Mesendoderm (in vitro differentiated cells): ENCODE measurements at regions not wholly inside any gene's neighbourhood (a gene's known extent, or its start where the extent isn't known, plus 50 kb on each side); places are given as distances from the start of the nearest gene placed in this dataset.

Source experiments
- DNase-seq: peaks from one replicate; pipeline ENCODE4 v3.0.0; 2013
- H2AK5ac ChIP-seq: 2 replicates; pipeline ENCODE4 v1.6.1; 2013; ENCODE audit warnings: low read length, inconsistent platforms
- H2BK120ac ChIP-seq: 2 replicates; pipeline ENCODE4 v1.6.1; 2013; ENCODE audit warnings: low read depth, mild to moderate bottlenecking, low read length, moderate library complexity, mixed read lengths
- H2BK15ac ChIP-seq: replicated peaks from 2 replicates; pipeline ENCODE4 v1.6.1; 2013; ENCODE audit warnings: low read depth, mild to moderate bottlenecking, moderate library complexity
- H2BK5ac ChIP-seq: 2 replicates; pipeline ENCODE4 v1.6.1; 2013; ENCODE audit warnings: low read length, inconsistent platforms
- H3K18ac ChIP-seq: 2 replicates; pipeline ENCODE4 v1.6.1; 2013; ENCODE audit warnings: mild to moderate bottlenecking, low read length, mixed read lengths
- H3K23ac ChIP-seq: one replicate; pipeline ENCODE4 v1.6.1; 2013; ENCODE audit warnings: low read length
- H3K27ac ChIP-seq: 2 replicates; pipeline ENCODE4 v1.5.1; 2013; ENCODE audit warnings: low read depth, mild to moderate bottlenecking, inconsistent platforms, low read length, moderate library complexity
- H3K27me3 ChIP-seq: 2 replicates; pipeline ENCODE4 v1.6.1; 2013; ENCODE audit warnings: low read length, control low read depth, mild to moderate bottlenecking, inconsistent platforms; ENCODE audit not compliant: insufficient read depth, poor library complexity
- H3K36me3 ChIP-seq: 2 replicates; pipeline ENCODE4 v1.6.1; 2013; ENCODE audit warnings: low read length, inconsistent platforms; ENCODE audit not compliant: control insufficient read depth, insufficient read depth
- H3K4ac ChIP-seq: one replicate; pipeline ENCODE4 v1.6.1; 2013; ENCODE audit warnings: low read depth, mild to moderate bottlenecking, low read length, moderate library complexity
- H3K4me1 ChIP-seq: 2 replicates; pipeline ENCODE4 v1.6.1; 2013; ENCODE audit warnings: low read depth, low read length, inconsistent platforms; ENCODE audit not compliant: control insufficient read depth
- H3K4me2 ChIP-seq: 2 replicates; pipeline ENCODE4 v1.6.1; 2013; ENCODE audit warnings: low read length
- H3K4me3 ChIP-seq: 2 replicates; pipeline ENCODE4 v1.5.1; 2013; ENCODE audit warnings: mild to moderate bottlenecking, low read length
- H3K56ac ChIP-seq: one replicate; pipeline ENCODE4 v1.6.1; 2013; ENCODE audit warnings: low read length
- H3K79me1 ChIP-seq: 2 replicates; pipeline ENCODE4 v1.6.1; 2013; ENCODE audit warnings: low read length, inconsistent platforms
- H3K79me2 ChIP-seq: 2 replicates; pipeline ENCODE4 v1.6.1; 2013; ENCODE audit warnings: mild to moderate bottlenecking, low read length; ENCODE audit not compliant: control insufficient read depth, insufficient read depth
- H3K9ac ChIP-seq: 2 replicates; pipeline ENCODE4 v1.6.1; 2013; ENCODE audit warnings: low read length, inconsistent platforms
- H4K5ac ChIP-seq: one replicate; pipeline ENCODE4 v1.6.1; 2013; ENCODE audit warnings: low read length
- H4K8ac ChIP-seq: one replicate; pipeline ENCODE4 v1.6.1; 2013; ENCODE audit warnings: low read depth, mild to moderate bottlenecking, control low read depth, low read length, moderate library complexity
- WGBS: extraction: QIAGEN DNeasy Blood & Tissue Kit; methylation state at CpG from one replicate; pipeline ENCODE4 v1.1.7; 2013; ENCODE audit warnings: low lambda C conversion rate, missing lambda C conversion rate; ENCODE audit not compliant: insufficient coverage; ENCODE audit errors: extremely low coverage; 5-methylcytosine and 5-hydroxymethylcytosine counted together

DNA sequence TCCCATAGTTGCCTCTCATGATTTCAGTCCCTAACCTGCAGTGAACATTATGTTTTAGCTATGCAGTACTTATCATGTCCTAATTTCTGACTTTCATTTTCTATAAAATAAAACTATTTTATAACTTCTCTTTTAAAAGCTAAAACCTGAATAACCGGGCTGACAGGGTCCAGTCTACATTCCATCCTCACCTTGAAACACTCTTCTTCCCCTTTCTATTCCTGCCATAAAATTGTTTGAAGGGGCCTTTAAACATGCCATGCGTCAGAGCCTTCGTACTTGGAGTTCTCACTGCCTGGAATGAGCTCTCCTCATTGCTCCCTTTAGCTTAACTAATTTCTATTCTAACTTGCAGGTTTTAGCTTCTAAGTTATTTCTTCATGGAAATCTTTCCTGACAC is 143.0 kb upstream of the PRLR start:
- no CpG with 5 or more reads among the region's 3 CpGs for WGBS
- Histone ChIP-seq H3K27ac (no peak overlapping the region), H3K4me2 (no peak overlapping the region)

DNA sequence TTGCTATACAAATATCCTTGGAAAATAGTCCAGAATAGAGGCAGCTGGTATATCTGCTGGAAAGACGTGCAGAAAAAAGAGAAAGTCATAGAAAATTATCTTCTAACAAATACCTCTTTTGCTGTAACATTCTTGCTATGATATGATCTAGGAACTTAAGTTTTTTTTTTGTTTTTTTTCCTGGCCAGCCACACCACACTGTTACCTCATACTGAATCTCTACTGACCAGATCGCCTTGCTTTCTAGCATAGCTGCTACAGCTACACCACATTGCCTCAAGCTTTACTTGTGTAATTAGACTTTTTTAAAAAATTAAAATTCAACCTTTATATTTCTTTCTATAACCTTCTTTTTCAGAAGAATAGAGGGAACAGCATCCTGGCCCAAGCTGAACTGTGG is 142.2 kb upstream of the PRLR start:
- Histone ChIP-seq H2BK120ac (no peak overlapping the region), H3K56ac (no peak overlapping the region), H3K27ac (no peak overlapping the region), H3K23ac (no peak overlapping the region), H2AK5ac (no peak overlapping the region), H3K4me3 (no peak overlapping the region), H2BK15ac (no peak overlapping the region), H3K79me2 (no peaks in the 10 kb centered on the region), H2BK5ac (no peak overlapping the region), H3K4me1 (no peaks in the 10 kb centered on the region), H4K8ac (no peak overlapping the region), H3K9ac (no peak overlapping the region), H4K5ac (no peak overlapping the region), H3K4me2 (no peak overlapping the region), H3K79me1 (no peaks in the 10 kb centered on the region), H3K4ac (no peak overlapping the region), H3K27me3 (no peaks in the 10 kb centered on the region), H3K18ac (no peak overlapping the region), H3K36me3 (no peaks in the 10 kb centered on the region)
- WGBS: no CpG with 5 or more reads among the region's 2 CpGs
- no peak for DNase-seq

More for the DNA sequence above, 143.0 kb upstream of the PRLR start:
- no peaks in the 10 kb centered on the region for H3K79me2 ChIP-seq
- no peak overlapping the region for H3K23ac ChIP-seq
- H4K8ac ChIP-seq: no peak overlapping the region
- no peak for DNase-seq
- H3K4me3 ChIP-seq: no peak overlapping the region
- no peaks in the 10 kb centered on the region for H3K4me1 ChIP-seq
- no peak overlapping the region for H2AK5ac ChIP-seq
- no peak overlapping the region for H2BK15ac ChIP-seq
- no peaks in the 10 kb centered on the region for H3K79me1 ChIP-seq
- no peak overlapping the region for H3K9ac ChIP-seq
- no peak overlapping the region for H3K56ac ChIP-seq
- H3K27me3 ChIP-seq: no peaks in the 10 kb centered on the region
- H2BK120ac ChIP-seq: no peak overlapping the region
- no peaks in the 10 kb centered on the region for H3K36me3 ChIP-seq
- no peak overlapping the region for H2BK5ac ChIP-seq
- no peak overlapping the region for H4K5ac ChIP-seq
- no peak overlapping the region for H3K18ac ChIP-seq
- no peak overlapping the region for H3K4ac ChIP-seq

DNA sequence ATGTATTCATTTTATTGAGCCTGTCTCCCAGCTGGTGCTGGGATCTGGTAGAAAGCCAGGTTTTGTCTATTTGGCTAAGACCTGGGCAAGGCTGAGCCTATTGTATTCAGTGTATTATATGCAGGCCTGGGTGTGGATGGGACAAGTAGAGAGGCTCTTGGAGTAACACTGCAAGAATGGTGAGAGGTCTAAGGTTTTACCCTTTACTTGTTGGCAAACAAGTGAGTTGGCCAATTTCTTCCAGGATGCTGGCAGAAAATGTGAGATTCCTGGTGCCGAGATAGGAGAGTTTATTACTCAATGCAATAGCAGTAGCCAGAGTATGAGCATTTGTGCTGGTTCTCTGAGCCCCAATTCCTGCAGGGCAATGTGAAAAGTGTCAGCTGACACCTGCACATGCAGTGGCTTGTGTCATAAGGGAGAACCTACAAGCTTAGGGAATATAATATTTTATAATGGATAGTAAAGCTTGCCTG is 141.7 kb upstream of the PRLR start:
- H3K79me1 ChIP-seq: no peaks in the 10 kb centered on the region
- no peak overlapping the region for H2BK120ac ChIP-seq
- H3K4me2 ChIP-seq: no peak overlapping the region
- H4K8ac ChIP-seq: no peak overlapping the region
- no peak overlapping the region for H4K5ac ChIP-seq
- no peak overlapping the region for H3K23ac ChIP-seq
- no peak overlapping the region for H3K4ac ChIP-seq
- H2BK5ac ChIP-seq: no peak overlapping the region
- H3K79me2 ChIP-seq: no peaks in the 10 kb centered on the region
- H3K36me3 ChIP-seq: no peaks in the 10 kb centered on the region
- H3K18ac ChIP-seq: no peak overlapping the region
- H3K27me3 ChIP-seq: no peaks in the 10 kb centered on the region
- no peak for DNase-seq
- no peak overlapping the region for H3K27ac ChIP-seq
- no peak overlapping the region for H3K56ac ChIP-seq
- no peaks in the 10 kb centered on the region for H3K4me1 ChIP-seq
- no peak overlapping the region for H2BK15ac ChIP-seq
- WGBS: no CpG with 5 or more reads among the region's 1 CpG
- H3K4me3 ChIP-seq: no peak overlapping the region
- H3K9ac ChIP-seq: no peak overlapping the region
- no peak overlapping the region for H2AK5ac ChIP-seq

DNA sequence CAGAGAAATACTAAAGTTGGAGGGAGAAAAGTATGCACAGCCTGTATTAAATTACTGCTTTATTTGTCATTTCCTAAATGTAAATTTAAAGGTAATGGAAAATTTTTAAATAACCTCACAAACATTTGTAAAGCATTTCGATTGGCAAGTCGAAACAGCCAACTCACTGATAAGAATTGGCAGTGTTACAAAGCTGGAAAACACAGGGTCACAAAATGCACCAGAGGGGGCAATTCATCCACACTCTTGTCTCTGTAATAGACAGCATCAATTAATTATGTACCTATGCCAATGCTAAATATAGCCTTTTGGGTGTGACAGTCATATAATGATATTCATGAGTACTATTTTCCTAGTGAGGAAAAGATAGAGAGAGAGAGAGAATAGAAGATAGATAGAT is 140.6 kb upstream of the PRLR start:
- DNase-seq: no peak
- H2BK5ac ChIP-seq: no peak overlapping the region
- H3K4me1 ChIP-seq: no peaks in the 10 kb centered on the region
- H3K4ac ChIP-seq: no peak overlapping the region
- no peak overlapping the region for H4K8ac ChIP-seq
- no peaks in the 10 kb centered on the region for H3K79me1 ChIP-seq
- no peak overlapping the region for H3K23ac ChIP-seq
- no peak overlapping the region for H3K27ac ChIP-seq
- no peak overlapping the region for H3K56ac ChIP-seq
- H3K9ac ChIP-seq: no peak overlapping the region
- no peak overlapping the region for H4K5ac ChIP-seq
- H2BK15ac ChIP-seq: no peak overlapping the region
- H2AK5ac ChIP-seq: no peak overlapping the region
- no CpG with 5 or more reads among the region's 2 CpGs for WGBS
- no peak overlapping the region for H3K4me3 ChIP-seq
- H3K79me2 ChIP-seq: no peaks in the 10 kb centered on the region
- H3K36me3 ChIP-seq: no peaks in the 10 kb centered on the region
- H3K4me2 ChIP-seq: no peak overlapping the region
- no peak overlapping the region for H3K18ac ChIP-seq
- no peaks in the 10 kb centered on the region for H3K27me3 ChIP-seq
- no peak overlapping the region for H2BK120ac ChIP-seq

DNA sequence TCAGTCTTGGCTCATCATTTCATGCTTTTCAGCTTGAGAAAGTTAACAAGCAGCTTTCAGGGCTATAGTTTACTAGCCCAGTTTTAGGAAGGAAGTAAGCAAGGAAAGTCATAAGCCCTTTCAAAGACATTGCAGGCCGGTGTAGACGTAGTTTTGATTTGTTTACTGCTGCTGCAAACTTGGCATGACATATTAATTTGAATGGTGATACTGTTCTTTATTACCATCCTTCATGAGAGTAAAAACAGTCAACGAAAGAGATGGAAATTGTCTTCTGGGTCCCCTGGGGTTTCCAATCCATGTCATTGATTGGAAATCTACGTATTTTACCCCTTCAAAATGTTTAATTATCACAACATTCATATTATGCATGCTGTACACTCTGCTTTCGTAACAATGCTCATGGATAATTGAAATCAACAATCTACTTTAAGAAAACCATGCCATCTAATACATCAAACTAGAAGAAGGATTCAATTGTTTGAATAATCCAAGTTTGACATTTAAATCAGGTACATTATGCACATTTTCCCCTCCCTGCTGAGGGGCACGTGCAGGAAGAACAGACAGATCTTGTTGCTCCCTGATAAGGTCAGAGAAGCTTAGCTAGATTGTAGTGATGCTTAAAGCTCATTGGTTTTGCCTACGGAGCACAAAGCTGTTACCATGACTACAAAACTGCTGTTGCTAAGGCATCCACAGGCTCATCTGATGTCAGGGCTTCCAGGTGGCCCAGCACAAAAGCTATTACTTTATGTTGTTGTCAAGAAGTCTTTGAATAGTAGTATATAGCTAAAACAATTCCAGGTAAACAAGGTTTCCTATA is 139.9 kb upstream of the PRLR start:
- H2BK120ac ChIP-seq: no peak overlapping the region
- H3K23ac ChIP-seq: no peak overlapping the region
- no peak overlapping the region for H3K4me3 ChIP-seq
- peak; percentile 92 for DNase-seq
- no peak overlapping the region for H3K18ac ChIP-seq
- H3K9ac ChIP-seq: no peak overlapping the region
- no peaks in the 10 kb centered on the region for H3K27me3 ChIP-seq
- no peaks in the 10 kb centered on the region for H3K79me1 ChIP-seq
- no peak overlapping the region for H2BK5ac ChIP-seq
- no peak overlapping the region for H3K27ac ChIP-seq
- H3K4me1 ChIP-seq: no peaks in the 10 kb centered on the region
- H2AK5ac ChIP-seq: no peak overlapping the region
- H3K79me2 ChIP-seq: no peaks in the 10 kb centered on the region
- no peak overlapping the region for H3K56ac ChIP-seq
- no peak overlapping the region for H2BK15ac ChIP-seq
- H3K4ac ChIP-seq: no peak overlapping the region
- no peak overlapping the region for H4K8ac ChIP-seq
- H3K36me3 ChIP-seq: no peaks in the 10 kb centered on the region
- WGBS: no CpG with 5 or more reads among the region's 7 CpGs
- no peak overlapping the region for H3K4me2 ChIP-seq
- no peak overlapping the region for H4K5ac ChIP-seq

DNA sequence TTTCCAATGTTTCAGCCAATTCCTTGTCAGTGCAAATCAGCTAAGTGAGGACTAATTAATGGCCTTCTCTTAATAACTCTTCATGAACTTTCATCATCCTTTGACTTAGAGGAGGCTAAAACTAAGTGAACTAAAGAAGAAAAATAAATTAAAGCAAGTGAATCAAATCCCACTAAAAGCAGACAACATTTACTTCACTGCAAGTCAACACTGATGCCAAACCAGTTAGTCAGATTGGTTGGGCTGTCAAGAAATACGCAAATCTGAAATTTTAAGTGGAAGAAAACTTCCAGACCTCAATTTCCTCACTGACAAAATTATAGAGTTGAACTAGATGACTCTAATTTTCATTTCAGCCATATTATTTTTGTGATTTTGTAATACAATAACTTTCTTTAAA is 137.2 kb upstream of the PRLR start:
- H3K9ac ChIP-seq: no peak overlapping the region
- H2BK120ac ChIP-seq: no peak overlapping the region
- no peak overlapping the region for H3K56ac ChIP-seq
- no peak overlapping the region for H2AK5ac ChIP-seq
- DNase-seq: no peak
- no peak overlapping the region for H3K23ac ChIP-seq
- no peak overlapping the region for H3K27ac ChIP-seq
- no peak overlapping the region for H3K4me3 ChIP-seq
- H3K18ac ChIP-seq: no peak overlapping the region
- WGBS: no CpG with 5 or more reads among the region's 1 CpG
- no peak overlapping the region for H4K5ac ChIP-seq
- H3K79me2 ChIP-seq: no peaks in the 10 kb centered on the region
- H3K79me1 ChIP-seq: no peaks in the 10 kb centered on the region
- no peak overlapping the region for H3K4me2 ChIP-seq
- H2BK15ac ChIP-seq: no peak overlapping the region
- H2BK5ac ChIP-seq: no peak overlapping the region
- no peak overlapping the region for H4K8ac ChIP-seq
- H3K27me3 ChIP-seq: no peaks in the 10 kb centered on the region
- no peak overlapping the region for H3K4ac ChIP-seq
- H3K4me1 ChIP-seq: no peaks in the 10 kb centered on the region
- no peaks in the 10 kb centered on the region for H3K36me3 ChIP-seq
